ENCODE measurements at regions not wholly inside any gene's neighbourhood (a gene's known extent, or its start where the extent isn't known, plus 50 kb on each side); places are given as distances from the start of the nearest gene placed in this dataset.

GRCh38 chr9:87290241-87291052 lies 207.2 kb upstream of the DAPK1 start:
- no peak for TF ChIP-seq SIN3A (IDR thresholded peaks at IDR 0.05; ENCODE audit: borderline replicate concordance, insufficient read depth, low read length)
- no peak for TF ChIP-seq TAF1 (IDR thresholded peaks at IDR 0.05; ENCODE audit: borderline replicate concordance, insufficient read depth, low read length)
- TF ChIP-seq POLR2AphosphoS5 (IDR thresholded peaks at IDR 0.05; ENCODE audit: low read depth, low read length): no peak
- TF ChIP-seq, protein P1, sequence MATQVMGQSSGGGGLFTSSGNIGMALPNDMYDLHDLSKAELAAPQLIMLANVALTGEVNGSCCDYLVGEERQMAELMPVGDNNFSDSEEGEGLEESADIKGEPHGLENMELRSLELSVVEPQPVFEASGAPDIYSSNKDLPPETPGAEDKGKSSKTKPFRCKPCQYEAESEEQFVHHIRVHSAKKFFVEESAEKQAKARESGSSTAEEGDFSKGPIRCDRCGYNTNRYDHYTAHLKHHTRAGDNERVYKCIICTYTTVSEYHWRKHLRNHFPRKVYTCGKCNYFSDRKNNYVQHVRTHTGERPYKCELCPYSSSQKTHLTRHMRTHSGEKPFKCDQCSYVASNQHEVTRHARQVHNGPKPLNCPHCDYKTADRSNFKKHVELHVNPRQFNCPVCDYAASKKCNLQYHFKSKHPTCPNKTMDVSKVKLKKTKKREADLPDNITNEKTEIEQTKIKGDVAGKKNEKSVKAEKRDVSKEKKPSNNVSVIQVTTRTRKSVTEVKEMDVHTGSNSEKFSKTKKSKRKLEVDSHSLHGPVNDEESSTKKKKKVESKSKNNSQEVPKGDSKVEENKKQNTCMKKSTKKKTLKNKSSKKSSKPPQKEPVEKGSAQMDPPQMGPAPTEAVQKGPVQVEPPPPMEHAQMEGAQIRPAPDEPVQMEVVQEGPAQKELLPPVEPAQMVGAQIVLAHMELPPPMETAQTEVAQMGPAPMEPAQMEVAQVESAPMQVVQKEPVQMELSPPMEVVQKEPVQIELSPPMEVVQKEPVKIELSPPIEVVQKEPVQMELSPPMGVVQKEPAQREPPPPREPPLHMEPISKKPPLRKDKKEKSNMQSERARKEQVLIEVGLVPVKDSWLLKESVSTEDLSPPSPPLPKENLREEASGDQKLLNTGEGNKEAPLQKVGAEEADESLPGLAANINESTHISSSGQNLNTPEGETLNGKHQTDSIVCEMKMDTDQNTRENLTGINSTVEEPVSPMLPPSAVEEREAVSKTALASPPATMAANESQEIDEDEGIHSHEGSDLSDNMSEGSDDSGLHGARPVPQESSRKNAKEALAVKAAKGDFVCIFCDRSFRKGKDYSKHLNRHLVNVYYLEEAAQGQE (IDR thresholded peaks at IDR 0.05; ENCODE audit: insufficient read depth in 1 of 2, low read depth in 2 of 2, low read length in 2 of 2): no peak
- no peak for TF ChIP-seq FOXP2 (optimal IDR thresholded peaks at IDR 0.05; ENCODE audit: borderline replicate concordance, extremely low read depth, extremely low read length, insufficient read depth)

All from PFSK-1 (cell line).